GM19351 (cell line): ENCODE measurements at regions not wholly inside any gene's neighbourhood (a gene's known extent, or its start where the extent isn't known, plus 50 kb on each side); places are given as distances from the start of the nearest gene placed in this dataset.
A peak's percentile ranks its signal among the peaks of the same experiment; 100 is the strongest.

ENCODE experiments used
- ATAC-seq: cut with Tn5 transposase; IDR thresholded peaks from one replicate; pipeline ENCODE4 v1.9.1; 2021; ENCODE audit warnings: mild to moderate bottlenecking, moderate library complexity; ENCODE audit not compliant: unreplicated experiment

DNA sequence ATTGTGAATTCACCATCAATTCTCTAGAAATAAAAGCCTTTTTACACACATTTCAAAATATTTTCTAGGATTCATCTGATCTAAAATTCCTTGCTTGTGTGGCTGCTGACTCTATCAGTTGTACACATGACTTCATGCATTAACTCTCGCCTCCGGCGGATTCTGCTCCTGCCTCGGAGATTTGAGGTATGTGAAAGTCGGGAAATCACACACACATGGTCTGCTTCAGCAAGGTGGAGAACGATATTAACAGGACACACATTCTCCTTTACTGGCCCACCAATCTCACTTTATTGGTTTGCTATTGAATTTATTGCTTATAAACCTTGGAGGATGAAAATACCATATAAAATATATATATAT lies 855.7 kb downstream of the SLITRK5 start:
- ATAC-seq: no peak

DNA sequence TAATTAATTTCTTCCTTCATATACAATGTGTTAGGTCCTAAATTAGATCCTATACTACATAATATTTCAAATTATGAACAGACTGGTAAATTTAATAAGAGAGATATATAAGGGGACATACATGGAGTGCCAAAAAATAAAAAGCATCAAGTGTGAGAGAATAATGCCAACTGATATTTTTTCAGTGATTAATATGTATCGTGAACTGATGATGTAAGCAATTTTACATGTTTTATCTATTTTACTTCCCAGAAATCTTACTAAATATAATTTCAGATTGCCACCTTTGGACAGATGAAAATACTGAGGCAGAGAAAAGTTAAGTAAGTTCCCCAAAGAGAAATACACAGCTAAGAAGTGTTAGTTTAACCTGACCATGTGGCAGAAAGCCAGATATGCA lies 870.8 kb downstream of the SLITRK5 start:
- no peak for ATAC-seq

DNA sequence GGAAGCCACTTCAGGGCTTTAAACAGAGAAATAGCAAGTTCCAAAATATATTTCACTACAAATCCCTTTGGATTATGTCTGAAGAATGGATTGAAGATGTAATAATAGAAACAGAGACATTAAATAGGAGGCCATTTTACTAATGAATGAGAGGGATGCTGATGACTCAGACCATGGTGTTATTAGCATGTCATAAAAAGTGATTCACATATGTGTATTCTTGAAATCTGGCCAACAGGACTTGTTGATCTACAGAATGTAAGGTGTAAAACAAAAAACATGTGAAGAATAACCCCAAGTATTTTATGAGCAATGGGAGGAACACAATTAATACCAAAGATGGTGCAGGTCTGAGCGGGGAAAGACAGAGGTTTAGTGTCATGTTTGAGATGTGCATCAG lies 873.7 kb downstream of the SLITRK5 start:
- no peak for ATAC-seq

DNA sequence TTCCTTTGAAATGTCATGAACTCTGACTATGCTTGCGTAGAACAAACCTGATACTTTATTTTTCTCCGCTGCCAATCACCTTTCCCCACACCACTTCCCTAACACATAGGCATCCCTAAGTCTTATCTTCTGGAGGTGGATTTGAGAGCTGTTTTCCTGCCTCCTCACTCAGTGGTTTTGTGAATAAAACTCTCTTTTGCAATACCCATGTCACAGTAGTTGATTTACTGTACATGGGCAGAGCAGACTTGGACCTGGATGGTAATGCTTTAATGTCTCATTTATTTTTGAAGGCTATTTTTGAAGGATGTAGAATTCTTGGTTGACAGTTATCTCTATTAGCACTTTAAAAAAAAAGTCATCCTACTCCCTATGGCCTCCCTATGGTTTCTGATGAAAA lies 881.8 kb downstream of the SLITRK5 start:
- no peak for ATAC-seq

DNA sequence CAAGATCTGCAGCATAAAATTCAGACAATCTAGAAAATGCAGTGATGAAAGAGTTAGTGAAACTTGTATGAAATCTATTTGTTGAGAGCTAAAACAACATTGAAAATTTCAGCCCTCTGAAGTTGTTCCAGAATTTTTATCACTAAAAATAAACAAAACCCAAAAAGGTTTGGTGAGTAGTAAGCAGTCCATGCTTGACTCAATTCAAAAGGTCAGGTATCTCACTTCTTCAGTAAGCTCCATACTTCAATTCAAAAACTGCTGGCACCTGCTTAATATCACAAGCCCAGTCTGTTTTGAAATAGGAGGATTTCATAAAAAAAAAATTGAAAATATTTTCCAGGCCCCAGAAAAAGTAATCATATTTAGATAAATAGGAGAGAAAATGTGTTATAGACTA lies 894.4 kb downstream of the SLITRK5 start:
- no peak for ATAC-seq

DNA sequence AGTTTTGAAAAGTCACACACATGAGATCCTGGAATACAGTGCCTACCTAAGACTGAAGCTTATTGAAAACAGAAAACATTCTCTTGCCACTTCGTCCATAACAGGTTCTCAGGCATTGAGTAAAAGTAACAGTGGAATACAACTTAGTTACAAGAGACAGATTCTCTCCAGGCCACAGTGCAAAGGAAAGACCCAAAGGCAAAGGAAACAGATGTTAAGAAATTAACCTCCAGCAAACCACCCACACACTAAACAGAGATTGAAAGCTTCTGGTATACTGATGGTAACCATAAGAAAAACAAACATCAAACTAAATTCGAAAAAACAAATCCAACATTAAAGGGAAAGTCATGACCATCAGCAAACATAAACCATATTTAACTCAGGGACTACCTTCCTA lies 914.7 kb downstream of the SLITRK5 start:
- no peak for ATAC-seq

DNA sequence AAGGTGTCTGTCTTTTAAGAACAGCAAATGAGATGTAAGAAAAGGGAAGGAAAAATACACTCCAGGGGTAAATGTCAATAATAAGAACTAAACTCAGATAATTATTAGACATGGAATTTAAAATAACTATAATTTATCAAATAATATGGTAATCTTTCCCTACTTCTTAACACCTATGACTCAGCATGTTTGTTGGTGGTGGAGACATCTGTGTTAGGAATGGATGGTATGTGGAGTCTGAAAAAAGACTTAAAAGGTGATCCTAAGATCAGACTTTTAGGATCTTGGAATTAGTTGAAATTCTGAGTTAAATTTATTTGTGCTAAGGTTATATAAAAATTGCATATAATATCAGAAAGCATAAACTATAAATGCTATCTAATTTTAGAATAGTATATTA lies 915.1 kb downstream of the SLITRK5 start:
- ATAC-seq: no peak

DNA sequence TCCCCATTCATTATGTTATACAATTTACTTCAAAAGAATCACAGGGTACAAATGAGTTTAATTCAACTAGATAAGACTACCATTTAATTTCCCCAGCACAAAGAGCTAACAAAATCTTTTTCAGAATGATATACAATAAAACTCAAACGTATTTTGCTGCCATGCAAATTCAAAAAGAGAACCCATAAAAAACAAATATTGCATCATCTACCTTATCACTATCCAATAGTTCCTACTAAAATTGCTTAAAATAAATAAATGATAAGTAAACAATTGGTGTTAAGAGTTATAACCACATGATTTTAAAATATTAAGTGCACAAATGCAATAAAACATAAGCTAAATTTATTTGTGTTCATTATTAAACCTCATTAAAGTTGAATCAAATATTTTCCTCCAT lies 919.4 kb downstream of the SLITRK5 start:
- ATAC-seq: no peak

DNA sequence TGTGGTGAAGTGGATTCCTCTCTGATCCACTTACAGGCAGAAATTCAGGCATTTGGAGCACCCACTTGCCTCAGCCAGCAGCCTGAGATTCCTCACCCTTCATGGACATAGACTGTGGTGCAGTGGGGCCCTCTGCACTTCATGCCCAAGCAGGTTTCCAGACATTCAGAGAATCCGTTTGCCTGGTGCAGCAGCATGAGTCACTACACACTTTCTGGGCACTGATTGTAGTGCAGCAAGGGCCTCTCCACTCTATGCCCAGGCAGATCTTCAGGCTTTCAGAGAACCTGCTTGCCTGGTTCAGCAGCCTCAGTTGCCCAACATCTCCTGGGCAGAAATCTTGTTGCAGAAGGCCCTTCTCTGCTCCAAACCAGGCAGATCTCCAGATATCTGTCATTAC lies 920.9 kb downstream of the SLITRK5 start:
- no peak for ATAC-seq

DNA sequence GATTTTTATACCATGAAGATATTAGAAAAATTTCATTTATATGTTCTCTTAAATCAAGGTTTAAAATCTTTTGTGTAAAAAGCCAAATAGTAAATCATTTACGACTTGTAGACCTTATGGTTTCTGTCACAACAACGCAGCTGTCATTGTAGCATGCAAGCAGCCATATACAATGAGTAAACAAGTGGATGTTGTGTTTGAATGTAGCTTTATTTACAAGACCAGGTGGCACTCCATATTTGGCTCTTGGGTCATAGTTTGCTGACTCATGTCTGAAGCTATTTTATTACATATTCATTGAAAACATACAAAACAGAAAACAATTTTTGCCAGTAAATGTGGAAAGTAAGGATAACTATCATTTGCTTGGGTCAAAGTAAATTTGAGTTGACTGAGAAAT lies 930.8 kb downstream of the SLITRK5 start:
- no peak for ATAC-seq

DNA sequence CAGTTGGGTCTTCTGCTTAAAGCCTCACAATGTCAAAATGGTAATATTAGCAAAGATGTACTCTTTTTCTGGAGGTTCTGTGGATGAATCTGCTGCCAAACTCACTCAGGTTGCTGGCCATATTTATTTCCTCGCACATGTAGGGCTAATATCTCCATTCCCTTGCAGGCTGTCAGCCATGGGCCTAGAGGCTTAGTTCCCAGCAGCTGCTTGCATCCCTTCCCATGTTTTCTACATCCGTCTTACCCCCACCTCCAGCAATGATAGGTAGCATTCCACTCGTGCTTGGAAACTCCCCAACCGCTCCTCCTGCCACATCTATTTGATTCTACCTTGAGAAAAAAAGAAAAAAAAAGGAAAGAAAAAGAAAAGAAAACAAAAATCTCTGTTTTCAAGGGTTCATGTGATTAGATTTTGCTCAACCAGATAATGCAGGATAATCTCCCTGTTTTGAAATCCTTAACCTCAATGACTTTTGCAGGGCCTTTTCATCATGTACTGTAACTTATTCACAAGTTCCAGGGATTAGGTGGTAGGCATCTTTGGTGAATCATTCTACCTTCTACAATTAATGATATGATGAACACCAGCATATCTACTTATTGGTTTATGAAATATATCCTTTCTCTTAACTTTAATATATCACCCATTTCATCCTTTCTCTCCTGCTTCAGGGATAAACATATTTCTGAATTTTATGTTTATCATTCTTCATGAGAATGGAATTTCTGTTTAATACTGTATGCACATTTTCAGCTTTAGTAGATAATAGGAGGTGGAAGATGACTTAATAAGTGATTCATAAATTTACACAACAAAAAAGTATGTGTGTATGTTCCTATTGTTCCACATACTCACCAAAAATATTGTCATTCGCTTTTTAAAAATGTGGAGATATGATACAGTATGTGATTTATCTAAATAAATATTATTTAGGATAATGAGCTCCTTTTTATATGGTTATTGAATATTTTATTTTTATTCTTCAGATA lies 931.9 kb downstream of the SLITRK5 start:
- no peak for ATAC-seq

DNA sequence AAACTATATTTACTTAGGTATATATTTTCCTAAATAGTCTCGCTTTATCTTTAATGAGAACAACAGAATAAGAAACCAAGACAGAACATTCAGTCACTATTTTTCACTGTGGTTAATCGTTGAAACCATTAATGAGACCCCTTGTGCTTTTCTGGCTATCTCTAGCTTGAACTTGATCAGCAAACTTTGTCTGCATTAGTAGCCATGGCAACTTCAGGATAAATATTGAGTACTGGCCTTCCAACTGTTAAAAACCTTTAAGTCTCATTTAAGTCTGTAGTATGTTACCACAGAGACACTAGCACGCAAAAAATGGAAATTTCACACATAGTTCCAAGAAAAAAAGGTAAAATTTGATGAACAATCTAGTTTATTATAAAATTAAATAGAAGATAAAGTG lies 946.0 kb downstream of the SLITRK5 start:
- ATAC-seq: no peak

DNA sequence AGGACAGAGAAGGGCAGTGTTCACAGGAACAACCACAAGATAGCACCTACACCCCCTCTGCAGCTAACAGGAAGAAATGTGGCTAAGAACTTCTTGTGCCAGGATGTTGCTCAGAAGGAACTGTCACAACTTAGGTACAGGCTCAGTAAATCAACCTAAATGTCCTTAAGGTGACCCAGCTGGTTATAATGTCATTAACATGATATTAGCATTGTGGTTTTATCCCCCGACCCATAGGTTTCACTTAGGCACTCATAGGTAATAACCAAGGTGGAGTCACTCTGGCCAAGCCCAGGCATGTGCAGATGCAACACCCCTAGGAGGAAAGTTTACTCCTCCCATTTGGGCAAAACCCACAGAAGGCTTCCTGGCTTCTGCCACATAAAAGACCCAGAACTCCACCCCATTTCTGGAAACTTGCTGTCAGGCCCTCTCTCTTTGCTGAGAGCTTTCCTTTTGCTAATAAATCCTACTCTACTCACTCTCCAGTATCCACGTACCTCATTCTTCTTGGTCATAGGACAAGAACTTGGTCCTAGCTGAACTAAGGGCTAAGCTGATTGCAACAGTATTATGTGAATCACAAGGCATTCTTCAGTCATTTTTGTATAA lies 951.3 kb downstream of the SLITRK5 start:
- no peak for ATAC-seq

DNA sequence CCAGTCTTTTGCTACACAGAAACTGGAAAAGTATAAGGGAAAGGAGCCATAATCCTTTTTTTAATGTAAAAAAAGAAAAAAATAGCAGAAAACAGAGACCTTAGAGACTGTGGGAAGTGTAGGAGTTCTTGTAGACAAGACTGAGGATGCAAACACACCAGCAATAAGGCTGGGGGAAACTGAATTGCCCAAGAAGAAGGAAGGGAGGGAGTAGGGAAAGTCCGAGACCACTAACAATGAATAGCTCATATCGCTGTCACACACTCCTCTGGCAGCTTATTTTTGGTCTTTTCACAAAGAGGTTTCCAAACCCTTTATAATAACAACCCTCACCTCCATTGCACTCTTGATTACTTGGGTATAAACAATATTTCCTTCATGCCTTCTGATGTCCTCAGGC lies 952.0 kb downstream of the SLITRK5 start:
- no peak for ATAC-seq

DNA sequence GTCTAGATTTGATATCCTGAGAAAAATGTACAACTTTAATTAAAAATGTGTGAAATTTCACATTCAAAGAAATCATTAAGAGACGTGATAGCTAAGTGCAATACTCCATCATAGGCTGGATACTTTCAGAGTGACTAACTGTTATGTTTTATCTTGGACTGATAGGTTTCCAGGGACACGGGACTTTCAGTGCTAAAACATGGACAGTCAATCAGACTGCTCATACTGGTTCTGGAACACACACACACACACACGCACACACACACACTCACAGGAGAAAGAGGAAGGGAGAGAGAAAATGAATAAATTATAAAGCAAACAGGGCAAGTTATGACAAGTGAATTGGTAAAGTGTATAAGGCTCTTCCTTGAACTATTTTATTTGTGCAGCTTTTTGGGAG lies 955.9 kb downstream of the SLITRK5 start:
- ATAC-seq: no peak

DNA sequence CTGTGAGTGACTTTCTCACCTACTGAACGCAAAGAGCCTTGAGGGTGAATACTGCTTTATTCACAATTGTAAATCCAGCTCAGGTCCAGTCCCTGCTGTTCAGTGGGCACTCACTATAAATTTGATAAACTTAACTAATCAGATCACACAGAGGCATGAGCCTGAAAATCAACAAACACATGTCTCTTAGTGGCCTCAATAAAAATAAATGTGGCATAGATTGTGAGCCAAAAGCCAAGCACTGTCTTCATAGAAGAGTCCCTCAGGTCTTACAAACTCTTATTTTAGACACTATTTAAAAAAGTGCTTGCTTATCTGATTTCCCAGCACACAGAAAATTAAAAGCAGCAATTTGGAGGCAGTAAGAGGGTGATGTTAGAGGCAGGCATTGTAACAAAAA lies 957.7 kb downstream of the SLITRK5 start:
- no peak for ATAC-seq

DNA sequence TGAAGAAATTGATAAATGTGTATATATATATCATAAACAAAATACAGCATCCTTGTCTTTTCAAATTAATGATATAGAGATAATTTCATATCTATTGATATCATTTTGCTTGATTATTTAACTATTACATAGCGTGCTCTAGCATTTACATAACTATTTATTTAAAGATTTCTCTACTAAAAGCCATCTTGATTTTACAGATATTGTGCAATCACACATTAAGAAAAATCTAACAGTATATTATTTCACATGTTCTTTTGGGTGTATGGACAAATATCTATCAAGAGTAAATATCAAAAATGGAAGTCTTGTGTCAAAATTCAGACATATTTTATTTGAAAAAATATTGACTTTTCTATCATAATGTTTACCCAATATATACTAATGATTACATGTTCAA lies 966.8 kb downstream of the SLITRK5 start:
- no peak for ATAC-seq

DNA sequence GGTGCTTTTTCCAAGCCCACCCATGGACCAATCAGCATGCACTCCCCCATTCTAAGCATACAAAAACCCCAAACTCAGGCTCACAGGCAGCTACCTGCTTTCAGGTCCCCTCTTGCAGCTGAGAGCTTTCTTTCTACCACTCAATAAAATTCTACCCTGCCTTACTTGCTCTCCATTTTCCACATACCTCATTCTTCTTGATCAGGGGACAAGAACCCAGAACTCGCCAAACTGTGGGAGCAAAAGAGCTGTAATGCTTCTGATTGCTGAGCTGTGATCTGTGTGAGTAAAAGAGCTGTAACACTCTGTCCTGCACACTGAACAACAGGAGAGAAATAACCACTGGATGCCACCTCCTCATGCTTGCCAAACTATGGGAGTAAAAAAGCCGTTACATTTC lies 972.1 kb downstream of the SLITRK5 start:
- ATAC-seq: no peak

DNA sequence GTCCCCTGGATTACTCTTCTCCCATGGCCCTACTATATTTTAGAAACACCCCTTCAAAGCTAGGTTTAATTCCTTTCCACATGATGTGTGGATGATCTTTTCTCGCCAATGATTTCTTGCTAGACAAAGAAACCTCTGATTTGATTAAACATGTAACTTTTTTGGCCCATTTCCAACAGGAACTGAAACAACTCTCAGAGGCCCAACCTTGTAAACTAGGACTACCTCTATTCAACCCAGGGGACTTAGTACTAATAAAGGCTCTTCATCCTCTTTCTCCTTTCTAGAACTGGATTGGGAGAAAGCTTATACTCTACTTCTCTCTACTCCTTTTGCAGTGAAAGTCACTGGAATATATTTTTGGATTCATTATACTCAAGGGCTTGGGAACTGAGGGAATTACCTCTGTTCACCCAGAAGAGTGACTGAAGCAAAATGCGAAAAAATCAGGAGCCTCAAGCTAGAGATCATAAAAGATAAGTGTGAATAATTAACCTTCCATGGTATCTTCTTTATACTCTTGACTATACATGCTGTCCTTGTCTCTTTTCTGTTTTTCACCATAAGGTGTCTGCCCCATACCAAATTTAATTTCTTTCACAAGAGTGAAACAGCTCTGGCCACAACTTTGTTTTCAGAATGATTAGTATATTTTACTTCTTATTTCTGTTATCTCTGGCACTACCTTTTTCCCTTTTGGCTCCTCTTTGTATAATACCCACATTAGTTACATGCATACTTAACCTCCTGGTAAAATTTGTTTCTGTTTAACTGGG lies 977.6 kb downstream of the SLITRK5 start:
- no peak for ATAC-seq

DNA sequence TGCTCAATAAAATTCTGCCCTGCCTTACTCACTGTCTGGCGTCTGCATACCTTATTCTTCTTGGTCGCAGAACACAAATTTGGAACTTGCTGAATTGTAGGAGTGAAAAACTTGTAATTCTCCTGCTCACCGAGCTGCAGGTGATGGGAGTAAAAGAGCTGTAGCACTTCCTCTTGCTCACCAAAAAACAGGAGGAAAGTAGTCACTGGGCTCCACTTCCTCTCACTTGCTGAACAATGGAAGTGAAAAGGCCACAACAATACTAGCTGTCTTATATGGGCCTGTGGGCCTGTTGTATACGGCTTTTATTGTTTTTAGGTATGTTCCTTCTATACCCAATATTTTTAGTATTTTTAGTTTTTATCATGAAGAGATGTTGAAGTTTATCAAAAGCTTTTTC lies 978.7 kb downstream of the SLITRK5 start:
- no peak for ATAC-seq

DNA sequence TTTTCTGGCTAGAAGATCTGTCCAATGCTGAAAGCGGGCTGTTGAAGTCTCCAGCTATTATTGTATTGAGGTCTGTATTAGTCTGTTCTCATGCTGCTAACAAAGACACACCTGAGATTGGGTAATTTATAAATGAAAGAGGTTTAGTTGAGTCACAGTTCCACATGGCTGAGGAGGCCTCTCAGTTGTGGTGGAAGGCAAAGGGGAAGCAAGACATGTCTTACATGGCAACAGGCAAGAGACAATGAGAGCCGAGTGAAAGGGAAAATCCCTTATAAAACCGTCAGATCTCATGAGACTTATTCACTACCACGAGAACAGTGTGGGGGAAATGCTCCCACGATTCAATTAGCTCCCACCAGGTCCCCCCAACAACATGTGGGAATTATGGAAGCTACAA lies 980.4 kb downstream of the SLITRK5 start:
- peak; percentile 52 for ATAC-seq

DNA sequence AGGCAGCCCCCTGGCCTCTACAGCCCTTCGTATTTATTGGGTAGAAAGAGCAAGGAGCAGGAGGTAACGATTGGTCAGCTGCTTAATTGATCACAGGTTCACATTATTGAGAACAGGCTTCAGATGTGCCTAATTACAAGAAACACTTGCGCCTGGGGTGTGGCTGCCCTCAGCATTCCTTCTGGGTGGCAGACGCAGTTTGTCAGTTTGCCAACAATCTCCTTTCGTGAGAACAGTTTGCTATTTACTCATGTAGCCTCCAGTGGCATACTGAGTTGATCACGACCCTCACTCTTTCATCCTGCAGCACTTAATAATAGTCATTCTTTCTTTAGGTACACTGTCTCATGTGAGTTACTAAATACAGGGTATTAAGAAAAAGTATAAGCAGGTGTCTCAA lies 985.6 kb downstream of the SLITRK5 start:
- ATAC-seq: no peak
